ENCODE measurements at regions not wholly inside any gene's neighbourhood (a gene's known extent, or its start where the extent isn't known, plus 50 kb on each side); places are given as distances from the start of the nearest gene placed in this dataset.
"Not testable (repeated sequence)": the region's sequence is repeated elsewhere in the genome, so short reads cannot be mapped to it uniquely, and the experiment has no call there.

- TF ChIP-seq CTCF, POLR2A (IDR thresholded peaks at IDR 0.05): not testable (repeated sequence)
Observed at GRCh38 chr22:12435890-12436289, 3092.1 kb upstream of the OR11H1 start.

Data from heart left ventricle (tissue), 13 donors.